HG02610 (cell line): ENCODE measurements at regions not wholly inside any gene's neighbourhood (a gene's known extent, or its start where the extent isn't known, plus 50 kb on each side); places are given as distances from the start of the nearest gene placed in this dataset.
A peak's percentile ranks its signal among the peaks of the same experiment; 100 is the strongest.

Experiments
- ATAC-seq: cut with Tn5 transposase; IDR thresholded peaks from one replicate; pipeline ENCODE4 v1.9.1; 2021; ENCODE audit warnings: mild to moderate bottlenecking, moderate library complexity; ENCODE audit not compliant: unreplicated experiment

- ATAC-seq, result peak; percentile 56
Measured at GRCh38 chr10:78953113-78953798, 115.5 kb upstream of the ZMIZ1 start.

GRCh38 chr10:78953799-78954297 lies 114.9 kb upstream of the ZMIZ1 start:
- no peak for ATAC-seq

- ATAC-seq, result no peak
Measured at GRCh38 chr10:78954689-78955088, 114.1 kb upstream of the ZMIZ1 start.

- ATAC-seq, result no peak
Measured at GRCh38 chr10:78955206-78955605, 113.6 kb upstream of the ZMIZ1 start.

- ATAC-seq, result no peak
Measured at GRCh38 chr10:78956391-78956790, 112.4 kb upstream of the ZMIZ1 start.

- no peak for ATAC-seq
Measured at GRCh38 chr10:78957471-78958039, 111.2 kb upstream of the ZMIZ1 start.

- ATAC-seq, result no peak
Measured at GRCh38 chr10:78959217-78959923, 109.4 kb upstream of the ZMIZ1 start.

- ATAC-seq, result no peak
Measured at GRCh38 chr10:78959924-78960285, 108.9 kb upstream of the ZMIZ1 start.

- no peak for ATAC-seq
Measured at GRCh38 chr10:78960316-78960800, 108.4 kb upstream of the ZMIZ1 start.

GRCh38 chr10:78961760-78962159 lies 107.0 kb upstream of the ZMIZ1 start:
- no peak for ATAC-seq

- no peak for ATAC-seq
Measured at GRCh38 chr10:78963074-78964034, 105.4 kb upstream of the ZMIZ1 start.

- ATAC-seq, result no peak
Measured at GRCh38 chr10:78964274-78964951, 104.4 kb upstream of the ZMIZ1 start.

GRCh38 chr10:78964952-78965633 lies 103.7 kb upstream of the ZMIZ1 start:
- ATAC-seq, result no peak

GRCh38 chr10:78966182-78966787 lies 102.5 kb upstream of the ZMIZ1 start:
- no peak for ATAC-seq

- ATAC-seq, result no peak
Measured at GRCh38 chr10:78966844-78967488, 101.8 kb upstream of the ZMIZ1 start.

GRCh38 chr10:78968300-78968942 lies 100.3 kb upstream of the ZMIZ1 start:
- ATAC-seq, result no peak

- ATAC-seq, result no peak
Measured at GRCh38 chr10:78968943-78969342, 99.8 kb upstream of the ZMIZ1 start.

GRCh38 chr10:78969719-78970118 lies 99.0 kb upstream of the ZMIZ1 start:
- no peak for ATAC-seq
